ENCODE measurements at regions not wholly inside any gene's neighbourhood (a gene's known extent, or its start where the extent isn't known, plus 50 kb on each side); places are given as distances from the start of the nearest gene placed in this dataset.

DNA sequence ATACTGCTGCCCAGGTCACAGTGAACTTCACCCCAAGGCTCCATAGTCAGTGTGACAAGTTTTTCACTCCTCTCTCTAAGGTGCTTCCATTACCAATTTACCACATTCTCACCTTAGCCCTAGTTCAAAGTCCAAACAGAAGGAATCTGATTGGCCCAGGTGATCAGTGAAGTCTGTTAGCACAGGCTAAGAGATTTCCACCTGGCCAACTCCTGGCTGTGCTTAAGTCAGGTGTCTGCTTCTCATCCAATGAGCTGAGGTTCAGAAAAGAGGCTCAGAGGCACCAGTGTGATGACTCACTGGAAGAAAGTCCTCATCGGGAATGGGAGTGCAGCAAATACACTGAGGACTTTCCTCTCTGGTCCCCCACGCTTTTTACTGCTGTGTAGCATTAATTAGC lies 164.4 kb upstream of the MGAT5 start:
- DNase-seq, result no peak

DNA sequence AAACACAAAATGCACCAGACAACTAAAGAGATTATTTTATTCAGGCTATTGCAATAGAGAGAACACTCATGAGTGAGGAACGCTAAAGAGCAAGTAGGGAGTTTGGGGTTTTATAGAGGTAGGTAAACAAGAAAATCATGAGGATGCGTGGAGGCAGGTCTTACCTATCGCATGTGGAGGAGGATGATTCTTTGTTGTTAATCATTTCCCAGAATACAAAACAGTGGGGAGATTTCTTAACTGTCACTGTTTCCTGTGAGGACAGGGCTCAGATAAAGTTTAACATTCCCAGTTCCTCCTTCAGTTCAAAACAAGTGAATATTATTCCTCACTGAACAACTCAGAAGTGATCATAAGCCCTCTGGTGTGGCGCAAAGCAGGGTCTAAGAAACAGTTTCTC lies 156.1 kb upstream of the MGAT5 start:
- no peak for DNase-seq

DNA sequence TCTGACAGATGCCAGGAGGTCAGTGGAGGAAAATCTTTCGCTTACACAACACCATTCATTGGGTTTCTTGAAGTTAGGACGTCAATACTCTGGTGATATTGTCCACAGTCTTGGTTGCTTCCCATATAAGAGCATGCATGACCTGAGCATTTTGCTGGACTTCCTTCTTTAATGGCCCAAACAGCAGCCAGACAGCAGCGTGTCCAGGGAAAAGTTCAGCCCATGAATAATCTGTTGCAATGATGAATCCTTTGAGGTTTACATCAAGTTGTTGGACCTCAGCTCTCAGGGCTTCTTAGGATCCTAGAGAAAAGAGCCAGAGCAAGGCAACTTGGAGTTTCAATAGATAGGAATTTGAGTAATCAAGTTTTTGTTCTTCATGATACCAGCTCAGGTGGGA lies 155.6 kb upstream of the MGAT5 start:
- DNase-seq, result no peak

DNA sequence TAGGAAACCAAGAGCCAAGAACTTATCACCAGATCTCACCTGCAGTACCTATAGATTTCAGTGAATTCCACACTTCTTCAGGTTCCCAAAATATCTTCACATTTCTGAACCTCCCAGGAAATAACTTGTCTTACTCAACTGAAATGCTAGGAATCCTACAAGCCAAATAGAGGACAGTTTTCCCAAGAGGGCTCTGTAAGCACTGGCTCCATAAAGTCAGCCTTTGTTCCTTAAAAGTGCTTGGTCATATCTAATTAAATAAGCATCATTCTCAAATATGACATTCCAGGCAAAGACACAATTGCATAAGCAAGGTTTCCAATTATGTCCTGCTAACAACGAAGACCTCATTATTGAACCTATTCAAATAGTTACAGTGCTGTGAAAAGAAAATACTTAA lies 154.6 kb upstream of the MGAT5 start:
- no peak for DNase-seq

DNA sequence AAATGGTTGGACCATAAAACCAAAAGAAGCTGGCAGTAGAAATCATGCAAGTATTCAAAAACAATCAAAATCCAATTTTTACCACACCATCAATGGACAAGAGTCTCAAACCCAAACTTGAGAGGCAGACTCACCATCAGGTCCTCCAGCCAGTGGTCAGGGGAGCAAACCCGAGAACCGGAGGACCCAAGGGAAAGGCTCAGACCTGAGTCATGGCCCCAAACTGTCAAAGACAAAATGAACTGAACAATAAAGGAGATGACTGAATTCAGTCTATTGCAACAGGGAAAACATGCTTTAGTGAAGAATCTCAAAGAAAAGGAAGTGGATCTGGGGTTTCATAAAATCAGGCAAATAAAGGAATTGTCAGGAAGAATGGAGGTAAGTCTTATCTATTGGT lies 150.7 kb upstream of the MGAT5 start:
- no peak for DNase-seq

GRCh38 chr2:134104754-134105153 lies 149.1 kb upstream of the MGAT5 start:
- DNase-seq, result no peak

DNA sequence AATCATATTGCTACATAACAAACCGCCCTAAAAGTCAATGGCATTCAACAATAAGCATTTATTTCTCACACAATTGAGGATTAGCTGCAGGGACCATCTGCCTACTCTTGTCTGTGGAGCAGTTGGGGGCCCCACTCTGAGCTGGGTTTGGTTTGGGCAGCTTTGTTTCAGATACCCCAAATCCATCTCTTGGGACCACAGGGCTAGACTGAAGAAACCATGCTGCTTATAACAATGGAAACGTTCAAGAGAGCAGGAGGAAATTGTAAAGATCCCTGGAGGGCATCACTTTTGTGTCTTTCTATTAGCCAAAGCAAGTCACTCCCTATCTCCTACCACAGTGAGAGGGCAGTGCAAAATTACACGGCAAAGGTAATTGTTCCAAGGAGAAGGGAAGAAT lies 146.5 kb upstream of the MGAT5 start:
- no peak for DNase-seq

- DNase-seq, result no peak
Observed at GRCh38 chr2:134108113-134108512, 145.8 kb upstream of the MGAT5 start.

DNA sequence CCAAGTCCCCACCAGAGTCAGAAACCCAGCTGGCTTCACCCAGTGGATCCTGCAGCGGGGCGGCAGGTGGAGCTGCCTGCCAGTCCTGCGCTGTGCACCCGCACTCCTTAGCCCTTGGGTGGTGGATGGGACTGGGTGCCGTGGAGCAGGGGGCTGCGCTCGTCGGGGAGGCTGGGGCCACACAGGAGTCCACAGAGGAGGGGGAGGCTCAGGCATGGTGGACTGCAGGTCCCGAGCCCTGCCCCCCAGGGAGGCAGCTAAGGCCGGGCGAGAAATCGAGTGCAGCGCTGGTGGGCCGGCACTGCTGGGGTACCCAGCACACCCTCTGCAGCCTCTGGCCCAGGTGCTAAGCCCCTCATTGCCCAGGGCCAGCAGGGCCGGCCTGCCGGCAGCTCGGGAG lies 144.6 kb upstream of the MGAT5 start:
- DNase-seq, result no peak

DNA sequence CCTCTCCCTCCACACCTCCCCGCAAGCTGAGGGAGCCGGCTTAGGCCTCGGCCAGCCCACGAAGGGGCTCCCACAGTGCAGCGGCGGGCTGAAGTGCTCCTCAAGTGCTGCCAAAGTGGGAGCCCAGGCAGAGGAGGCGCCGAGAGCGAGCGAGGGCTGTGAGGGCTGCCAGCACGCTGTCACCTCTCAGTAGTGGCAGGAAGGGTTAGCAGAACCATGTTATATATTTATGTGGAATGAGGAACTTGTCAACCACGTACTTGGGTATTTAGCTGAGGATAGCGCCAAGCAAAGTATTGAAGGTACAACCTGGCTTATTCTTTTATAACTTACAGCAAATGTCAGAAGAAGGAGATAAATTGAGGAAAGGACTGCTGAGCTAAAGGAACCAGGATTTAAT lies 144.1 kb upstream of the MGAT5 start:
- DNase-seq, result no peak

- DNase-seq, result no peak
Observed at GRCh38 chr2:134110532-134110931, 143.3 kb upstream of the MGAT5 start.

GRCh38 chr2:134117676-134118075 lies 136.2 kb upstream of the MGAT5 start:
- no peak for DNase-seq

DNA sequence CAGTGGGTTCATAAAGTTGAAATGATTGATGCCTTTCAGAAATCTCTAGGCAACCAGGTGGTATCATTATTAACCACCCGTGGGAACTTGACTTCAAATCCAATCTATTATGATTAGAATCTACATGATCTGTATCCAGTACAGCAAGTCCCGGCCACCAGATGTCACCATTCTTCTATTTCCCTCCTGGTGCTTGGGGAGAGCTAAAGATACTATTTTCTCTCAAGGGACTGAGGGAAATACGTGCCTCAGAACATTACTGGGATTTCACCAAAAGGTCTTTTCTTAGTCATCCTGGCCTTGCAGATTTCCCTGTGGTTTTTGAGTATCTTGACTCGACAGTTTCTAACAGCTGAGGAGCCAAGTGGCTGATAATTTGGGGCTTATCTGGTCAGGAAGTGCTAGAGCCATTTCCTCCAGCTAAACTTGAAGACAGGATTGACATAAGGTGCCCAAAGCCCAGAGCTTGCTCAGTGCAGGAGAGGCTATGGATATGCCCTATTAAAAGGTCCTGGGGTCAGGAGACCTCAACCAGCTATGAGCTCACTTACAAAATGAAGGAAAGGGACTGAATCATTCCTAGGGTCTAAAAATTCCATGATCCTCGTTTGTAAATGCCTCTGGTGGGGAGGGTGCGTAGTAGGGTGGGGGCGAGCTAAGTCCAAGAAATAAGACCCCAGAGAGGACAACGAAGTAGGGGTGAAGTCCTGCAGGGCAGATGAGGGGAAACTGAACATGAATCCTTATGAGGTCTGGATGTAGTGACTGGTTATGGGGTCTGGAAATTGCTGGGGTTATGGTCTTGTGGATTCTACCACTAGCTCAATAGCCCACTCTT lies 135.4 kb upstream of the MGAT5 start:
- DNase-seq, result peak; percentile 66

DNA sequence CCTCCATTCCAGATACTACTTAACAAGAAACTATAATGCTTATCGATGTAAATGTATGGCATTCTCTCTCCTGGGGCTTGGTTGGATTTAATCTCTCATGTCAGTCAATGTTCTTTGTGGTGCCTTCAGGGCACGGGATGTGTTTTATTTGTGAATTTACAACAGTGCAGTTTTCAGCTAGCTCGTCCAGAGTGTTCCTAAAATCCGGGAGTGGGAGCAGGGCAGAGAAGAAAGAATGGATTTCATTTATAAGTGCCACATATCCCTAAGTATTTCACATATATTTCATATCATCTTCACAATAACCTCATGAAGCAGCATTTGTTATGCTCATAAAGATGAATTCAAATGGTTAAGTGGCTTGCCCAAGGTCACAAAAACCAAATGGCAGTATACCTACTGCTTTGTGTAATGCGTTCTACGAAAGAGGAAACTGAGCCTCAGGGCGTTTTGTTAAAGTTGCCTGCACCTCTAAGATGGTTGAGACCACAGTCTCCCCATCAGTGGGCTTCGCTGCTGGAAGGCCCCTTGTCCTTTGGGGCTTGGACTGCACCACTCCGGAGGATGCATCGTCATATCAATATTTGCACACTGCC lies 134.7 kb upstream of the MGAT5 start:
- no peak for DNase-seq

DNA sequence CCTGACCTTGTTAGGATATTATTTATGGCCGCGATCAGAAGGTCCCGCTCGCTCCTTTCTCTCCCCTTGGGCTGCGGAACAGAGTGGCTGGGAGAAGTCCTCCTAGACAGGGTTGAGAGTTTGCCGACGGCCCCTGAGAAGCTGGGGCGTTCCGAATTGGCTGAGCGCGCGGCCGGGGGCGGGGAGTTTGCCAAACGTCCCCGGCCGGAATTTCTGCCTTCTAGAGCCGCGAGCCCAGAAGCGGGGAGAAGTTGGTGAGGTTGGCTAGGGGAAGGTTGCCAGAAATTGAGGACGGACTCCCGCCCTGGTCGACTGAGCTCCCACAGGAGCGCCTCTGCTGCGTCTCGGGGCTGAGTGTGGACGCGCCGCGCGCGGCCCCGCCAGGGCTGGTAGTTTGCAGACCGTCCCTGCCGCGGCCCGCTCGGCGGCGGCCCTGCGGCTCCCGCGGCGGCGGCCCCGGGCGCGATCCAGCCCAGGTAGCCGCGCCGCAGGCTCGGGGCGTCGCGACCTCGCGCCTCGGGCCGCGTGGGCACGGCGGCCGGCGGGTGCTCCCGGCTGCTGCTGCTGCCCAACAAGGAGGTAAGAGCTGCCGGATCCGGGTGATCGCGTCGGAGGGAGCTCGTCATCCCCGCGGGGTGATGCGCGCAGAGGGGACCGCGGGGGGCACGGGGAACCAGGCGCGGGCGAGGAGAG lies 134.0 kb upstream of the MGAT5 start:
- peak; percentile 59 for DNase-seq

DNA sequence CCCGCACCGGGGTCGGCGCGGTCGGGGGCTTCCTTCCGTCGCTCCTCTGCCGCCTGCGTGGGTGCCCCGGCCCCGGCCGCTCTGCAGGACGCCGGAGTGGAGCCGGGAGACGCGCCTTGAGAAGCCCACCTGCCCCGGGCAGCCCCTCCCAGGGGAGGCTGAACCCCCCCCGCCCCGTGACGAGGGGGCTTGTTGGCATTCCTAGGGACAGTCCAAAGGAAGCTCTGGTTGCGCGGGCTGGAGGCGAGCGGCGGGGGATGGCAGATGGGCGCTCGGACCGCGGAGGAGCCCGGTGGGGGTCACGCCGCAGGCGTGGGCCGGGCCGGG lies 133.5 kb upstream of the MGAT5 start:
- DNase-seq, result no peak

- DNase-seq, result peak; percentile 42
Observed at GRCh38 chr2:134120733-134121630, 132.9 kb upstream of the MGAT5 start.

DNA sequence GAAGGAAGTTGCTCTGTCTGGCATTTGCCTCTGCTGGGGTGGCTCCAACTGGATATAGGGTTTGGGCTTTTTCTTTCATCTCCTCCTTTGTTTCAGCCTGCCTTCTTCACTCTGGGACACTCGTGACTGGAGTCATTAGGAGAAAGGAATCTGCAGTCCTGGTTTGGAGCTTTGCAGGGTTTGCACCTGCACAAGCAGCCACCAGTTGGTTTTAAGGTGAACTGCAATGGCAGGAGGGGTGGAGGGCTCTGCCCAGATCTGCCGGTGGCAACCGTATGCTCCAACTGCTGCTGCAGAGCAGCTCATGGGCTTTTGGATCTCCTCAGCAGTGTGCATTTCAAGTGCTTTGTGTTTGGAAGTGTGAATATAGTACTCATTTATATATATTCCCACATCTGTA lies 131.3 kb upstream of the MGAT5 start:
- DNase-seq, result no peak

DNA sequence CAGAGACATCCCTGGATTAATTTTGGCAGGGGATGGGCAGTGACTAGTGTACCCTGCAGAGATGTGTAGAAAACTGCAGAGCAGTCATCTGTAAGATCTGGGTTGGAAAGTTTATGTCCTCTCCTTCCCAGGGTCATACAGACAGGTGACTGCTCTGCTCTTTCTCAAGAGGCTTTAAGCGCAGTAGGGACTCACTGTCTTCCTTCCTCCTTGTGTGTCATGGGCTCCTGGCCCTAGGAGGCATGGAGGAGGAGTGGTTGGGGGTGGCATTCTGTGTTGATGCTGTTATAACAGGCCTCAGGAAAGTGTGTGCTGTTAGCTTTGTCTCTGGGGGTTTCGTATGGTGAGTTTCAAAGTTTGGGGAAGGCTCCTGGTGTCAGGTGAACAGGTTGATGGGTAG lies 130.5 kb upstream of the MGAT5 start:
- no peak for DNase-seq

DNA sequence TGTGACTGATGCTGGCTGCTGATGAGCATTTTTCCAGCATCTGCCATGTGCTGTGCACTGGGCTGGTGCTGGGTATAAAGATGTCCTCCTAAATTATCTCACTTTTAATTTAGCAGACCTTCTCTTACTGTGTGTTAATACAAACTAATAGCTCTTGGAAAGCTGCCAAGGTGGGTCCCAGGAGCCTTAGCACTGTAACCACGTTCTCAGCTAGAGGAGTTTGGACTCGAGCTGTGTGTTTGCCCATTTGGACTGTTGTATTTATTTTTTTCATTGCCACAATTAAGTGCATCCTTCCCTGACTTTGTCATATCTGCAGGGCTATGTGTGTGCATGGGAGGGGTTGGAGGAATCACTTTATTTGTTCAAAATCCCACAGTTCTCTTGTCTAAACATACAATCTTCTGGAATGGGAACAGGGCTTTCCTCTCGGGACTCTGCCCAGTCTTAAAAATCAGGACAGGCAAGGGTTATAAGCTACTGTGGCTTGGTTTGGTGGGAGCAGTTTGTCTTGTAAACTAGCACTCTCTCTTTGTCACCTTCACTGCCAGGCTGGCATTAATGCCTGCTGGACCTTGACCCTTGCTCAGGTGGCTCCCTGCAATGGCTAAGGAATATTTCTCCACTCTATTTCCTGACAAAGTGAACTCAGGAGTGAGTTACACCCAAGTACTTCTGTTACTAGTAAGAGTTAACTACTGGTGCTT lies 129.7 kb upstream of the MGAT5 start:
- DNase-seq, result no peak

GRCh38 chr2:134127496-134127895 lies 126.4 kb upstream of the MGAT5 start:
- no peak for DNase-seq

DNA sequence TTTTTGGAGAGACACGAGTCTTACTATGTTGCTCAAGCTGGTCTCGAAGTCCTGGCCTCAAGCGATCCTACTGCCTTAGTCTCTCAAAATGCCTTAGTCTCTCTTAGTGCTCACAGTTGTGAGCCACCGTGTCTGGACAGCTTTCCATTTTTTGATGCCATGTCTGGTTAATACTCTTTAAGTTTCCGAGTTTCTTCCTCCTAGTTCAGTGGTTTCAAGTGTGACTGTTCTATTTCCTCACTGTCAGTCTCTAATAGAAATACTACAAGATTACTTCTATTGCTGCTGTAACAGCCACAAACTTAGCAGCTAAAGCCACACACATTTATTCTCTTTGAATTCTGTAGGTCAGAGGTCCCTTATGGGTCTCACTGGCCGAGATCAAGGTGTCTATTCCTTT lies 125.1 kb upstream of the MGAT5 start:
- DNase-seq, result no peak
